Testis (tissue), 2 donors: ENCODE measurements at regions not wholly inside any gene's neighbourhood (a gene's known extent, or its start where the extent isn't known, plus 50 kb on each side); places are given as distances from the start of the nearest gene placed in this dataset.

Experiments used
- CTCF ChIP-seq, 3 experiments: fragments of 450-650 bp in 2 of 3; fragments of 200-600 bp in 1 of 3; sonication (generic) in 1 of 3; IDR thresholded peaks; one replicate each; pipeline ENCODE4 v1.5.1; 2016 to 2019; ENCODE audit warnings: antibody characterized with exemption in 3 of 3, mild to moderate bottlenecking in 2 of 3, moderate library complexity in 1 of 3
- POLR2A ChIP-seq: fragments of 450-650 bp; IDR thresholded peaks from one replicate; pipeline ENCODE4 v1.6.1; 2017; ENCODE audit warnings: antibody characterized with exemption, mild to moderate bottlenecking, moderate library complexity

GRCh38 chr1:193819376-193819775, 633.0 kb upstream of the B3GALT2 start:
- TF ChIP-seq CTCF (IDR thresholded peaks at IDR 0.05) = no peak
- no peak for TF ChIP-seq POLR2A
